ENCODE measurements at regions not wholly inside any gene's neighbourhood (a gene's known extent, or its start where the extent isn't known, plus 50 kb on each side); places are given as distances from the start of the nearest gene placed in this dataset.

- TF ChIP-seq ZNF350 (tag by site-specific recombination; IDR thresholded peaks at IDR 0.05) (no peak), ZNF518A (tag by site-specific recombination; conservative IDR thresholded peaks at IDR 0.05; ENCODE audit: low read depth) (no peak)
Measured at GRCh38 chr2:15047184-15047583, 414.7 kb downstream of the LRATD1 start (continued).

- Histone ChIP-seq H3K4me3 (ENCODE audit: low read depth, low read length) (no peak overlapping the region), H3K4me1 (ENCODE audit: control insufficient read depth, insufficient read depth, low read length) (peaks cover 12% of the 10 kb centered on the region), H3K27ac (ENCODE audit: extremely low read depth, low read depth, low read length) (no peak overlapping the region), H3K9me3 (ENCODE audit: control insufficient read depth, insufficient read depth, low read depth, low read length) (no peaks in the 10 kb centered on the region), H3K36me3 (ENCODE audit: control insufficient read depth in 2 of 2, insufficient read depth in 1 of 2, low read length in 2 of 2) (no peaks in the 10 kb centered on the region)
- POLR2A ChIA-PET = no interaction called here
- CTCF ChIA-PET = interaction anchor here (0.5 to 0.6 kb wide), 2 partner anchors 18 to 113 kb away, joined by 3 to 4 read pairs; no protein-coding TSS in a partner anchor
- TF ChIP-seq ZIC2 (tag by site-specific recombination; IDR thresholded peaks at IDR 0.05) (peak; percentile 78), INSM2 (tag by site-specific recombination; IDR thresholded peaks at IDR 0.05) (no peak), ZNF426 (tag by site-specific recombination; IDR thresholded peaks at IDR 0.05) (no peak)
Measured at GRCh38 chr2:15048000-15048399, 415.5 kb downstream of the LRATD1 start.

GRCh38 chr2:15049096-15049993 is 416.8 kb downstream of the LRATD1 start:
- H3K4me3 ChIP-seq (ENCODE audit: low read depth, low read length) = no peak overlapping the region
- CTCF ChIA-PET = interaction anchor here (0.8 kb wide), 1 partner anchor 528 kb away, joined by 3 read pairs; no protein-coding TSS in a partner anchor

More at GRCh38 chr2:15049096-15049993, 416.8 kb downstream of the LRATD1 start:
- peaks cover 9% of the 10 kb centered on the region for H3K4me1 ChIP-seq (ENCODE audit: control insufficient read depth, insufficient read depth, low read length)
- POLR2A ChIA-PET = no interaction called here
- TF ChIP-seq GLIS1 (tag by site-specific recombination; IDR thresholded peaks at IDR 0.05) (peak; percentile 99), ZNF473 (tag by site-specific recombination; IDR thresholded peaks at IDR 0.05) (no peak), ZNF366 (tag by site-specific recombination; conservative IDR thresholded peaks at IDR 0.05) (no peak), ELK4 (IDR thresholded peaks at IDR 0.05; ENCODE audit: borderline replicate concordance, low read depth, low read length) (no peak), ZNF830 (tag by site-specific recombination; IDR thresholded peaks at IDR 0.05; ENCODE audit: low read depth) (no peak), AEBP2 (tag by site-specific recombination; IDR thresholded peaks at IDR 0.05; ENCODE audit: borderline replicate concordance) (no peak), ZNF19 (tag by site-specific recombination; IDR thresholded peaks at IDR 0.05; ENCODE audit: low read depth) (no peak), SCRT2 (tag by site-specific recombination; IDR thresholded peaks at IDR 0.05) (peak; percentile 36; the same call in 1 of the 2 replicates), ZIC2 (tag by site-specific recombination; IDR thresholded peaks at IDR 0.05) (peak; percentile 91), ZNF416 (tag by site-specific recombination; IDR thresholded peaks at IDR 0.05) (no peak), ZBTB6 (tag by site-specific recombination; IDR thresholded peaks at IDR 0.05) (no peak), ZFP41 (tag by site-specific recombination; IDR thresholded peaks at IDR 0.05; ENCODE audit: borderline replicate concordance) (no peak), ZNF639 (tag by site-specific recombination; IDR thresholded peaks at IDR 0.05) (no peak), ZNF670 (tag by site-specific recombination; IDR thresholded peaks at IDR 0.05; ENCODE audit: low read depth) (no peak)
- H3K36me3 ChIP-seq (ENCODE audit: control insufficient read depth in 2 of 2, insufficient read depth in 1 of 2, low read length in 2 of 2) = no peaks in the 10 kb centered on the region
- no peaks in the 10 kb centered on the region for H3K9me3 ChIP-seq (ENCODE audit: control insufficient read depth, insufficient read depth, low read depth, low read length)
- no peak overlapping the region for H3K27ac ChIP-seq (ENCODE audit: extremely low read depth, low read depth, low read length)

Data from HEK293 (cell line).